HG02623 (cell line): ENCODE measurements at regions not wholly inside any gene's neighbourhood (a gene's known extent, or its start where the extent isn't known, plus 50 kb on each side); places are given as distances from the start of the nearest gene placed in this dataset.

Source experiments
- ATAC-seq: cut with Tn5 transposase; IDR thresholded peaks from one replicate; pipeline ENCODE4 v1.9.1; 2021; ENCODE audit warnings: moderate library complexity; ENCODE audit not compliant: unreplicated experiment

DNA sequence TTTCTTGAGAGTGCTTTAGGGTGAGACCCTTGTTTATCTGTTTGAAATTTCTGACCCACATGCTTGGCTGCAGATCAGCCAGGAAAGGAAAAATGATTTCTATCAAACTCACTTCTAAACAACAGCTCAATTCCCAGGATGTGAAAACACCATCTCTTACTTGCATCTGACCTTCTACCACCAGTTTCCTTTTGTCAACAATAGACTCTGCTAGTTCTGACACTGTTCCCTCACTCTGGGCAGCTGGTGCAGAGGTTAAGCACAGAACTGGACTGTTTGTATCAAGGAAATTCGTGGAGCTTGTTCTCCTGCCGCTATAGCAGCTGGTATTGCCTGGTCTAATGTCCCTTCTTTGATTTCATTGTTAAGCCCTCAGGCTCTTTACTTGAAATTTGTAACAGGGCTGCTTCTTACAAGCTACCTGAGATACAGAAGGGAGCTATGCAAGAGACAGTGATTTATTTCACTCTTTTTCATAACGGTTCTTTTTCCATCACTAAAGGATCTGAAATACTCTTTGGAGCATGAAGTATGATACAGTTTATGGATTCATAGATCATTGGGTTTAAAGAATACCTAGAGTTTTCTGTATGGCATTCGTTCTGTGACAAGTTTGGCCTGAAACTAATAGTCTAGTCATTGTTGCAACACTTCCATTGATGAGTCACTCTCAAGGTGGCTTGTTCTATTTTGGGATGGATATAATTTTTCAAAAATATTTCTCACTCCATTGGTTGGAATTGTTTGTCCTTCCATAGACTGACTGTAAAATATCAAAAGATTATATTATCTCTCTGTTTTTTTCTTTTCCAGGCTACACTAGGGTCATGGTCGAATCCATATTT, 178.2 kb upstream of the ZC3H12C start:
- no peak for ATAC-seq

DNA sequence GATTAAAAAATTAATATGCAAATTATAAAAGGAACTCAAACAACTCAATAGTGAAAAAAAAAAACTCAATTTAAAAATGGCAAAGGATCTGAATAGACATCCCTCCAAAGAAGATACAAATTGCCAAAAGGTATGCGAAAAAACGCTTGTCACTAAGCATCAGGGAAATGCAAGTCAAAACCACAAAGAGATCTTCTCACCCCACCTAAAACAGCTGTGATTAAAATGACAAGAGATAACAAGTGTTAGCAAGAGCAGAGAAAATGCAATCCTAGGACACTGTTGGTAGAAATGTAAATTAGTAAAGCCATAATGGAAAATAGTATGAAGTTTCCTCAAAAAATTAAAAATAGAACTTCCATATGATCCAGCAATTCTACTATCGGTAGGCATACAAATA, 166.3 kb upstream of the ZC3H12C start:
- ATAC-seq, result no peak

- ATAC-seq, result no peak
These were observed 163.9 kb upstream of the ZC3H12C start for GRCh38 chr11:109929308-109929707.

- ATAC-seq, result no peak
These were observed 160.1 kb upstream of the ZC3H12C start for GRCh38 chr11:109933126-109933525.

DNA sequence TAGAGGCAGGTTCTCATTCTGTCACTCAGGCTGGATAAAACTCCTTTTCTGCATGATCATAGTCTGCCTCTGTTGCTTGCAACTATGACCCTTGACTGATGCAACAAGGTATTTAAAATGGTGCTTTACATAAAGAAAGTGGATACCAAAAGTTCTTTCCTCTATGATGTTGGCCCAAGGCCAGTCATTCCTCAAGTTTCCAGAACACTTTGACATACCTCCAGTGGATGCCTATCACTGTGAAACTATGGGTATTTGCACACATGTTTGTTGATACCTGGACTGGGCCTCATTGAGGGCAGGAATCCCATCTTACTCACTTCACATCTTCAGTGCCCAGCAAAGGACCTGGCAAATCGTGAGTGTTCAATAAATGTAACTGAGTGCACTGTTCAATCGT, 159.0 kb upstream of the ZC3H12C start:
- ATAC-seq, result no peak

GRCh38 chr11:109936661-109937180, 156.5 kb upstream of the ZC3H12C start:
- no peak for ATAC-seq

- no peak for ATAC-seq
These were observed 155.2 kb upstream of the ZC3H12C start for GRCh38 chr11:109937968-109938367.

DNA sequence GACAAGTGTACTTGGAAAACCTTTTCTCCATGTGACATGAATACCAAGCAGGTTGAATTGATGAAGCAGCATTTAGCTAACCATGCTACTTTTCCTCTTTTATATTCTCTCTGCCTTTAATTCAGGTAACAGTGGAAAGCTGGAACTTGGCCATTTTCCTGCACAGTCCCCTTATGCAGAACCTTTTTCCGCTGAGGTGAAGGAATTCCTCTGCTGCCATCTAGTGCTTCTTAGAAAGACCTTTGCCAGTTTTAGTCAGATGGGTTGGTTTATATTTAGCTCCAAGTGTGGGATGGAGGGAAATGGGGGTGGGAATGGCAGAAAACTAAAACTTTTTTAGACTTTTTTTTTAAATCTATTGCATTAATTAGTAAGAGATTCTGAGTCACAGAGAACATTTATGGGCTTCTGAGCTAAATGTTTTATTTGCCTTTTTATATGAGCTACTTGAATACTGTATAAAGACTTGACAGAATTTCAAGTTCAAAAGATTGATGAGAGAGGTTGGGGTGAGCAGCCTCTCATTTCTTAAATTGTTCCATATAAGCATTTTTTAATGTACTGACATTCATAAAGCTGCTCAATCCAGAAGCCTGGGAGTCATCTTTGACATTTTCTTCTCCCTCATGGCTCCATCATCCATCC, 153.9 kb upstream of the ZC3H12C start:
- peak; percentile 53 for ATAC-seq

DNA sequence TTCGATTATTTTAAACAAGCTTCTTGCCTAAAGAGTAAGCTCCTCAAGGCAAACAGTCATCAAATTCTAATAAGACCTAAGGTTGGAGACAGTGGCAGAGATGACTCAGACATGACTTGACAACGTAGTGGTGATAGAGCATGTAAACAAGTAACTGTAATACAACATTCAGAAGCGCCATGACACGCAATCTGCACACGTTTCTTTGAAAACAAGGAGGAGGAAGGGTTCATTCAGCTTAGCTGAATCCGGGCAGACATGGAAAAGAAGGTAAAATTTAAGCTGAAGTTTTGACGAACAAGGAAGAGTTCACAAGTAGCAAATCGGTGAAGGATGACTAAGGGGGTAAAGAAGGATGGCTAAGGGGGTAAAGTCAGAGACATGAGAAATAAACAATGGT, 152.4 kb upstream of the ZC3H12C start:
- ATAC-seq, result no peak

GRCh38 chr11:109945626-109946321, 147.4 kb upstream of the ZC3H12C start:
- peak; percentile 59 for ATAC-seq

DNA sequence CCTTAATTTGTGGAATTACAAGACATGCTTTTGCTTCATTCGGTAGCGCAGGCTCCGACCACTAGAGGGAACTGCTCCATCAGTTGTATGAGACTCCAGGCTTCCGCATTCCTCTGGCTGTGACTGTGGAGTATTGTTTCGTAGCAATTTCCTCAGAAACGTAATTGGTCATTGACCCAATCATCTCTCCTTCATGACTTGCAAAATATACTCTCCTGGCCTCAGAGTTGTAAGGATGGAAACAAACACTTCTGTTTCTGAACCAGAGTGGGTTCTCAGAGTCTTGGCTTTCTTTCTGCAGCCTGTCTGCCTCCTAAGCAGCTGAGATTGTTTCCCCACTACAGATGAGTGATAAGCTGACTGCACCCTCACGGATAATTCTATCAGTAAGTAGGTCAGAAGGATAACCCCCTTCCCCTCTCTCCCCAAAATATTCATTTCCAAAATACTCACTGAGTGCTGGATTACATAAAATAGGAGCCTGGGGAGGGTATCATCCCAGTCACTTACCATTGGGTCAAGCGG, 146.8 kb upstream of the ZC3H12C start:
- ATAC-seq, result peak; percentile 88

GRCh38 chr11:109954534-109954933, 138.7 kb upstream of the ZC3H12C start:
- no peak for ATAC-seq

- peak; percentile 76 for ATAC-seq
These were observed 136.9 kb upstream of the ZC3H12C start for GRCh38 chr11:109956124-109956793.

- ATAC-seq, result no peak
These were observed 136.2 kb upstream of the ZC3H12C start for GRCh38 chr11:109957000-109957399.

GRCh38 chr11:109957601-109958000, 135.6 kb upstream of the ZC3H12C start:
- no peak for ATAC-seq

- no peak for ATAC-seq
These were observed 134.9 kb upstream of the ZC3H12C start for GRCh38 chr11:109958131-109958820.

DNA sequence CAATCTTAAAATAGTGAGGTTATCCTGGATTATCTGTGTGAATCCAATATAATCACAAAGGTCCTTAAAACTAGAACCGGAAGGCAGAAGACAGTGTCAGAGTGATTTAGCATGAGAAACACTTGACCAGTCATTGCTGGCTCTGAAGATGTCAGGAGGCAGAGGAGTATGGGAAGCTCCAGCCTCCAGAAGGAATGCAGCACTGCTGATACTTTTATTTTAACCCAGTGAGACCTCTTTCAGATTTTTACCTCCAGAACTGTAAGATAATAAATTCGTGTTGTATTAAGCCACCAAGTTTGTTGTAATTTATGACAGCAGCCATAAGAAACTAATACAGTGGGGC, 134.4 kb upstream of the ZC3H12C start:
- no peak for ATAC-seq

DNA sequence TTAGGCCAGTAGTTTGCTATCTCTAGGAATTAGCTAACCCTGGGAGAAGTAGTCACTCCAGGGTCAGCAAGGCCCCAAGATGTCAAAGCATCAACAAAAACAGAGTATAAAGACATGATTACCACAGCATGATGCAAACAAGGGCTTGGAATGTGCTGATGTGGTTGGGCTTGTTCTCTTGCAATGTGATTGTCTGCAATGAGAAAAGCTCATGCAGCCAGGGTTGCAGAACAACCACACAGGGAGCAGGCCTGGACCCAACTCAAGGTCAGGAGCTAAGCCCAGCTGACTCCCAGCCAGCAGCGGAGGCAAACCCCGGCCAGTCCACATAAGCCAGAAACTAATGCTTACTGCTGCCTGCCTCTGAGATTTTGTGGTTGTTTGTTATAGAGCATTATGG, 132.4 kb upstream of the ZC3H12C start:
- ATAC-seq, result no peak

GRCh38 chr11:109961261-109961660, 131.9 kb upstream of the ZC3H12C start:
- no peak for ATAC-seq

DNA sequence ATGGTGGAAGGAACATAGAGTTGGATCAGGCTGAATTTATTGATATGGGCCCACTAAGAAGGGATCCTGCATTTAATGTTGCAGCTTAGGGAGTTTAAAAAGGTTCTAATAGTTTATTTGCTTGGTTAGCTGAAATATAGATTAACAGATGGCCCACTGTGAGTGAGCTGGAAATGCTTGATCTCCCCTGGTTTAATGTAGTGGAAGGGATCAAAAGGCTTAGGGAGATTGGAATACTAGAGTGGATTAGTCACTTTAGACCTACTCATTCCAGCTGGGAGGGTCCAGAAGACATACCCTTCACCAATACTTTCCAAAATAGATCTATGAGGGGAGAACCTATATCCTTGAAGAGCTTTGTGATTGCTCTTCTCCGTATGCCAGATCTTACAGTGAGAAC, 130.1 kb upstream of the ZC3H12C start:
- no peak for ATAC-seq
